Panc1 (cell line): ENCODE measurements at regions not wholly inside any gene's neighbourhood (a gene's known extent, or its start where the extent isn't known, plus 50 kb on each side); places are given as distances from the start of the nearest gene placed in this dataset.

Source experiments
- ATAC-seq: fragments of 200-7000 bp; cut with Tn5 transposase; 2 replicates; pipeline ENCODE4 v1.9.1; 2020; ENCODE audit warnings: mild to moderate bottlenecking, moderate library complexity
- BruUV-seq: library from RNA; stranded (reverse); fragments of 400-500 nt; replicated peaks from 2 replicates; lab custom pipeline; 2021; lab: Mats Ljungman, UMichigan
- CTCF ChIA-PET: fragments of 300-600 bp; sonication (Branson Sonifier 250); formaldehyde crosslinking; loops from one replicate; lab custom pipeline; 2022; ENCODE audit warnings: antibody characterized with exemption; lab: Charles Lee
- POLR2A ChIA-PET: fragments of 300-600 bp; sonication (Branson Sonifier 250); formaldehyde crosslinking; loops from one replicate; lab custom pipeline; 2022; ENCODE audit warnings: antibody characterized with exemption; lab: Charles Lee
- DNase-seq: peaks from one replicate; pipeline ENCODE4 v3.0.0-alpha.2; 2010; ENCODE audit warnings: low read depth, low spot score
- H3K27ac ChIP-seq: 2 replicates; pipeline ENCODE4 v1.5.1; 2011; ENCODE audit warnings: mild to moderate bottlenecking, low read length, inconsistent platforms
- H3K27me3 ChIP-seq: fragments of 200-500 bp; sonication (Bioruptor generic); 2 replicates; pipeline ENCODE4 v1.6.0; 2014; ENCODE audit warnings: low read length, inconsistent platforms; ENCODE audit not compliant: control insufficient read depth, insufficient read depth
- H3K36me3 ChIP-seq: fragments of 200-500 bp; sonication (Bioruptor generic); 2 replicates; pipeline ENCODE4 v1.5.1; 2014; ENCODE audit warnings: inconsistent platforms, mild to moderate bottlenecking, low read length, moderate library complexity; ENCODE audit not compliant: control insufficient read depth, insufficient read depth
- H3K4me1 ChIP-seq: 2 replicates; pipeline ENCODE4 v1.5.1; 2011; ENCODE audit warnings: inconsistent platforms, mild to moderate bottlenecking, low read length, moderate library complexity; ENCODE audit not compliant: control insufficient read depth, insufficient read depth
- H3K4me3 ChIP-seq, 2 experiments: 2 replicates each; pipeline ENCODE4 v1.5.1; 2011 to 2012; ENCODE audit warnings: low read depth in 2 of 2, low read length in 2 of 2, mild to moderate bottlenecking in 2 of 2, inconsistent platforms in 1 of 2, moderate library complexity in 1 of 2
- H3K9me3 ChIP-seq: fragments of 200-500 bp; sonication (Bioruptor generic); 2 replicates; pipeline ENCODE4 v1.5.1; 2014; ENCODE audit warnings: low read depth, mild to moderate bottlenecking, inconsistent platforms, low read length, moderate library complexity; ENCODE audit not compliant: control insufficient read depth, insufficient read depth
- CTCF ChIP-seq: fragments of 450-650 bp; IDR thresholded peaks from 2 replicates; pipeline ENCODE4 v1.5.1; 2017; ENCODE audit warnings: mild to moderate bottlenecking
- POLR2AphosphoS5 ChIP-seq: IDR thresholded peaks from 2 replicates; pipeline ENCODE4 v1.6.1; 2012; ENCODE audit warnings: mild to moderate bottlenecking, low read depth, low read length, moderate library complexity
- REST ChIP-seq, 2 experiments: IDR thresholded peaks; 2 replicates each; pipeline ENCODE4 v1.6.1; 2011 to 2012; ENCODE audit warnings: low read depth in 2 of 2, control low read depth in 1 of 2, low read length in 1 of 2, mild to moderate bottlenecking in 1 of 2, moderate library complexity in 1 of 2; ENCODE audit not compliant: insufficient read depth in 1 of 2
- SIN3A ChIP-seq: IDR thresholded peaks from 2 replicates; pipeline ENCODE4 v1.6.1; 2012; ENCODE audit warnings: low read depth, mild to moderate bottlenecking, low read length, moderate library complexity, borderline replicate concordance; ENCODE audit not compliant: insufficient read depth
- TCF7L2 ChIP-seq: IDR thresholded peaks from 2 replicates; pipeline ENCODE4 v1.6.1; 2011; ENCODE audit warnings: mild to moderate bottlenecking, low read depth, low read length, inconsistent platforms
- in situ Hi-C: cut with HindIII; loops from 2 replicates; pipeline ENCODE4 v1.10.0; 2016; ENCODE audit warnings: low sequenced_read_pairs, low pct_unique_long_range_greater_than_20kb
- intact Hi-C: fragments of 100-400 bp; cut with micrococcal nuclease; formaldehyde crosslinking; loops from one replicate; pipeline ENCODE4 v1.10.0; 2022; ENCODE audit not compliant: unreplicated experiment

- DNase-seq (no peak), ATAC-seq (no peak)
- ChIA-PET POLR2A (no interaction called here), CTCF (no interaction called here)
- in situ Hi-C loops = no loop called here
- Histone ChIP-seq H3K36me3 (no peaks in the 10 kb centered on the region), H3K9me3 (no peaks in the 10 kb centered on the region), H3K4me3 (no peak overlapping the region), H3K27ac (no peak overlapping the region), H3K4me1 (no peaks in the 10 kb centered on the region), H3K27me3 (no peaks in the 10 kb centered on the region)
- BruUV-seq = no TSS peak
- TF ChIP-seq POLR2AphosphoS5 (no peak), TCF7L2 (no peak), SIN3A (no peak), REST (IDR thresholded peaks at IDR 0.05; ENCODE audit: insufficient read depth in 1 of 2, low read depth in 2 of 2, low read length in 1 of 2) (no peak), CTCF (no peak)
- intact Hi-C loops = no loop called here
These were observed 578.0 kb upstream of the GRM7 start for GRCh38 chr3:6282918-6283317.

- intact Hi-C loops (no loop called here), in situ Hi-C loops (no loop called here)
- no peak overlapping the region for H3K27ac ChIP-seq
- ATAC-seq (no peak), DNase-seq (no peak)
- BruUV-seq = no TSS peak
- no peak overlapping the region for H3K4me3 ChIP-seq
- H3K9me3 ChIP-seq = no peaks in the 10 kb centered on the region
- POLR2A ChIA-PET = no interaction called here
- H3K36me3 ChIP-seq = no peaks in the 10 kb centered on the region
- no peak for TF ChIP-seq POLR2AphosphoS5
- no peak for TF ChIP-seq SIN3A
- TF ChIP-seq REST (IDR thresholded peaks at IDR 0.05; ENCODE audit: insufficient read depth in 1 of 2, low read depth in 2 of 2, low read length in 1 of 2) = no peak
- no peak for TF ChIP-seq TCF7L2
- TF ChIP-seq CTCF = no peak
- no peaks in the 10 kb centered on the region for H3K27me3 ChIP-seq
- CTCF ChIA-PET = no interaction called here
- no peaks in the 10 kb centered on the region for H3K4me1 ChIP-seq
These were observed 573.6 kb upstream of the GRM7 start for GRCh38 chr3:6287088-6287875.
